Uterus (tissue), 2 donors: ENCODE measurements at regions not wholly inside any gene's neighbourhood (a gene's known extent, or its start where the extent isn't known, plus 50 kb on each side); places are given as distances from the start of the nearest gene placed in this dataset.

Source experiments
- POLR2A ChIP-seq, 2 donors: fragments of 450-650 bp; IDR thresholded peaks; one replicate each; pipeline ENCODE4 v1.6.1; 2016; ENCODE audit warnings: antibody characterized with exemption in 2 of 2, mild to moderate bottlenecking in 1 of 2, moderate library complexity in 1 of 2
- TF ChIP-seq, protein P1 (sequence below), 4 experiments: fragments of 200-600 bp in 2 of 4; fragments of 450-650 bp in 2 of 4; sonication (generic) in 2 of 4; IDR thresholded peaks; one replicate each; pipeline ENCODE4 v1.5.1; 2016 to 2019; ENCODE audit warnings: antibody characterized with exemption in 4 of 4, mild to moderate bottlenecking in 2 of 4, moderate library complexity in 1 of 4

DNA sequence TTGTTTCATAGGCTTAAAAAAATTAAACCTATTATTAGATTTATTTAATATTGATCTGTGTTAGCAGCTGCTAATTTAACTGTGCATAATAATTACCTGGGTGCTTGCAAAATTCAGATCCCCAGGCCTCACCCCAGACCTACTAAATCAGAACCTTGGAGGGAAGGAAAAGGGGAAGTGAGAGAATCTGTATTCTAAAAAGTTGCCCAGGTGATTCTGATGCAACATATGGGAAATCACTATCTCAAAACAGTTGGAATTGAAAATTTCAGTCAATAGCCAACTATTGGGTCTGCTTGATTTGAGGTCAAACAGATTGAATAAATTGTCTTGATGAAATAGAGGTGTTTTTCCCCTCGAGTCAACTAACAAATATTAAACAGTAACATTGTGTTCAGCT lies 538.5 kb upstream of the ADAMTS9 start:
- TF ChIP-seq, protein P1, sequence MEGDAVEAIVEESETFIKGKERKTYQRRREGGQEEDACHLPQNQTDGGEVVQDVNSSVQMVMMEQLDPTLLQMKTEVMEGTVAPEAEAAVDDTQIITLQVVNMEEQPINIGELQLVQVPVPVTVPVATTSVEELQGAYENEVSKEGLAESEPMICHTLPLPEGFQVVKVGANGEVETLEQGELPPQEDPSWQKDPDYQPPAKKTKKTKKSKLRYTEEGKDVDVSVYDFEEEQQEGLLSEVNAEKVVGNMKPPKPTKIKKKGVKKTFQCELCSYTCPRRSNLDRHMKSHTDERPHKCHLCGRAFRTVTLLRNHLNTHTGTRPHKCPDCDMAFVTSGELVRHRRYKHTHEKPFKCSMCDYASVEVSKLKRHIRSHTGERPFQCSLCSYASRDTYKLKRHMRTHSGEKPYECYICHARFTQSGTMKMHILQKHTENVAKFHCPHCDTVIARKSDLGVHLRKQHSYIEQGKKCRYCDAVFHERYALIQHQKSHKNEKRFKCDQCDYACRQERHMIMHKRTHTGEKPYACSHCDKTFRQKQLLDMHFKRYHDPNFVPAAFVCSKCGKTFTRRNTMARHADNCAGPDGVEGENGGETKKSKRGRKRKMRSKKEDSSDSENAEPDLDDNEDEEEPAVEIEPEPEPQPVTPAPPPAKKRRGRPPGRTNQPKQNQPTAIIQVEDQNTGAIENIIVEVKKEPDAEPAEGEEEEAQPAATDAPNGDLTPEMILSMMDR (IDR thresholded peaks at IDR 0.05), result no peak
- no peak for TF ChIP-seq POLR2A (IDR thresholded peaks at IDR 0.05)
